Hepatocyte (in vitro differentiated cells): ENCODE measurements at regions not wholly inside any gene's neighbourhood (a gene's known extent, or its start where the extent isn't known, plus 50 kb on each side); places are given as distances from the start of the nearest gene placed in this dataset.

Experiments
- EZH2 ChIP-seq: fragments of 200-600 bp; sonication (generic); IDR thresholded peaks from 2 replicates; pipeline ENCODE4 v1.6.1; 2016; ENCODE audit warnings: antibody characterized with exemption, mild to moderate bottlenecking, borderline replicate concordance
- TF ChIP-seq, protein P1 (sequence below): fragments of 200-600 bp; sonication (generic); IDR thresholded peaks from 2 replicates; pipeline ENCODE4 v1.5.1; 2016; ENCODE audit warnings: antibody characterized with exemption, mild to moderate bottlenecking; ENCODE audit not compliant: poor library complexity

DNA sequence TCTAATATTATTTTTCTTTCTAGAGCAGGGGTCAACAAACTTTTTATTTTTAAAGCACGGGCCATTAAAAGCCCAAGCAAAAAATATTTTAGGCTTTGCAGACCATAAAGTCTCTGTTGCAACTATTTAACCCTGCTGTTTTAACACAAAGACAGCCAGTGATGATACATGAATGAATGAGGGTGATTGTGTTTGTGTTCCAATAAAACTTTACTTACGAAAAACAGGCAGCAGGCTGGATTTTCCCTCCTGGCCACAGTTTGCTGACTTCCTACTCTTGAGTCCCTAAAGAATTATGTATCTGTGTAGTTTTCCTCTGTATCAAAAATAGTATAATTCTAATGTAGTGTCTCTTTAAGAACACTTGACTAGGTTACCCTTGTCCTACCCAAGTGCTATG is 402.0 kb downstream of the ADCYAP1 start:
- no peak for TF ChIP-seq EZH2
- TF ChIP-seq, protein P1, sequence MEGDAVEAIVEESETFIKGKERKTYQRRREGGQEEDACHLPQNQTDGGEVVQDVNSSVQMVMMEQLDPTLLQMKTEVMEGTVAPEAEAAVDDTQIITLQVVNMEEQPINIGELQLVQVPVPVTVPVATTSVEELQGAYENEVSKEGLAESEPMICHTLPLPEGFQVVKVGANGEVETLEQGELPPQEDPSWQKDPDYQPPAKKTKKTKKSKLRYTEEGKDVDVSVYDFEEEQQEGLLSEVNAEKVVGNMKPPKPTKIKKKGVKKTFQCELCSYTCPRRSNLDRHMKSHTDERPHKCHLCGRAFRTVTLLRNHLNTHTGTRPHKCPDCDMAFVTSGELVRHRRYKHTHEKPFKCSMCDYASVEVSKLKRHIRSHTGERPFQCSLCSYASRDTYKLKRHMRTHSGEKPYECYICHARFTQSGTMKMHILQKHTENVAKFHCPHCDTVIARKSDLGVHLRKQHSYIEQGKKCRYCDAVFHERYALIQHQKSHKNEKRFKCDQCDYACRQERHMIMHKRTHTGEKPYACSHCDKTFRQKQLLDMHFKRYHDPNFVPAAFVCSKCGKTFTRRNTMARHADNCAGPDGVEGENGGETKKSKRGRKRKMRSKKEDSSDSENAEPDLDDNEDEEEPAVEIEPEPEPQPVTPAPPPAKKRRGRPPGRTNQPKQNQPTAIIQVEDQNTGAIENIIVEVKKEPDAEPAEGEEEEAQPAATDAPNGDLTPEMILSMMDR = no peak
